ENCODE measurements at regions not wholly inside any gene's neighbourhood (a gene's known extent, or its start where the extent isn't known, plus 50 kb on each side); places are given as distances from the start of the nearest gene placed in this dataset.
A peak's percentile ranks its signal among the peaks of the same experiment; 100 is the strongest.

- H3K4me3 Mint-ChIP-seq, result peak overlapping the region; percentile 71
- no peaks in the 10 kb centered on the region for H3K9me3 Mint-ChIP-seq
- no peaks in the 10 kb centered on the region for H3K36me3 Mint-ChIP-seq (ENCODE audit: low read depth)
- Histone ChIP-seq H3K36me3 (ENCODE audit: insufficient read depth) (no peaks in the 10 kb centered on the region), H3K4me1 (ENCODE audit: insufficient read depth) (peaks cover 33% of the 10 kb centered on the region), H3K27ac (ENCODE audit: low read depth) (peak overlapping the region; percentile 91), H3K4me2 (peak overlapping the region; percentile 98), H3F3A (replicated peaks; ENCODE audit: low read depth) (peaks cover 5% of the 10 kb centered on the region), H2AFZ (no peak overlapping the region), H3K9me2 (ENCODE audit: insufficient read depth) (no peaks in the 10 kb centered on the region), H3K27me3 (ENCODE audit: insufficient read depth) (peaks cover 44% of the 10 kb centered on the region), H3K79me2 (replicated peaks; ENCODE audit: insufficient read depth) (no peaks in the 10 kb centered on the region), H4K20me1 (replicated peaks; ENCODE audit: insufficient read depth) (no peaks in the 10 kb centered on the region), H3K4me3 (peak overlapping the region; percentile 83)
- H3K4me1 Mint-ChIP-seq, result peaks cover 59% of the 10 kb centered on the region
- H3K27ac Mint-ChIP-seq, result peak overlapping the region; percentile 98
- ATAC-seq, result peak; percentile 74
- DNase-seq (ENCODE audit: low spot score), result peak; percentile 95
- TF ChIP-seq CREB1 (CRISPR knock-in tag; IDR thresholded peaks at IDR 0.05; ENCODE audit: low read depth) (peak; percentile 50; the same call in 1 of the 2 replicates), POLR2AphosphoS5 (IDR thresholded peaks at IDR 0.05; ENCODE audit: low read depth) (peak; percentile 61), ZNF462 (CRISPR knock-in tag; IDR thresholded peaks at IDR 0.05) (peak; percentile 1; the same call in 1 of the 2 replicates), STAT1 (IDR thresholded peaks at IDR 0.05; ENCODE audit: unreplicated experiment) (no peak)
- H3K27me3 Mint-ChIP-seq (ENCODE audit: insufficient read depth, low read depth, poor library complexity), result peaks cover 7% of the 10 kb centered on the region
Measured at GRCh38 chr9:104993291-104993963, 65.5 kb upstream of the ABCA1 start.

GRCh38 chr9:104997536-104997935 is 69.6 kb upstream of the ABCA1 start:
- peaks cover 40% of the 10 kb centered on the region for H3K4me1 Mint-ChIP-seq
- peak overlapping the region; percentile 67; the same call in 1 of the 2 replicates for H2AFZ ChIP-seq
- H3K4me3 Mint-ChIP-seq, result no peak overlapping the region
- H3K27me3 ChIP-seq (ENCODE audit: insufficient read depth), result peaks cover 4% of the 10 kb centered on the region
- H3K27ac ChIP-seq (ENCODE audit: low read depth), result no peak overlapping the region
- H4K20me1 ChIP-seq (replicated peaks; ENCODE audit: insufficient read depth), result no peaks in the 10 kb centered on the region
- no peaks in the 10 kb centered on the region for H3K9me2 ChIP-seq (ENCODE audit: insufficient read depth)
- no peaks in the 10 kb centered on the region for H3K36me3 ChIP-seq (ENCODE audit: insufficient read depth)
- H3F3A ChIP-seq (replicated peaks; ENCODE audit: low read depth), result peaks cover 5% of the 10 kb centered on the region
- no peak overlapping the region for H3K4me2 ChIP-seq
- no peaks in the 10 kb centered on the region for H3K36me3 Mint-ChIP-seq (ENCODE audit: low read depth)
- no peaks in the 10 kb centered on the region for H3K9me3 Mint-ChIP-seq
- H3K4me1 ChIP-seq (ENCODE audit: insufficient read depth), result peaks cover 18% of the 10 kb centered on the region
- DNase-seq (ENCODE audit: low spot score) (no peak), ATAC-seq (no peak)
- no peaks in the 10 kb centered on the region for H3K79me2 ChIP-seq (replicated peaks; ENCODE audit: insufficient read depth)
- peak overlapping the region; percentile 28; the same call in 1 of the 2 replicates for H3K27ac Mint-ChIP-seq
- H3K27me3 Mint-ChIP-seq (ENCODE audit: insufficient read depth, low read depth, poor library complexity), result no peaks in the 10 kb centered on the region
- no peak overlapping the region for H3K4me3 ChIP-seq
- TF ChIP-seq STAT1 (IDR thresholded peaks at IDR 0.05; ENCODE audit: unreplicated experiment), result no peak
- TF ChIP-seq ZNF114 (CRISPR knock-in tag; IDR thresholded peaks at IDR 0.05), result no peak
- TF ChIP-seq CREB1 (CRISPR knock-in tag; IDR thresholded peaks at IDR 0.05; ENCODE audit: low read depth), result no peak
- no peak for TF ChIP-seq POLR2AphosphoS5 (IDR thresholded peaks at IDR 0.05; ENCODE audit: low read depth)
- TF ChIP-seq NANOG (IDR thresholded peaks at IDR 0.05; ENCODE audit: borderline replicate concordance), result no peak
- TF ChIP-seq EZH2phosphoT487 (IDR thresholded peaks at IDR 0.05; ENCODE audit: unreplicated experiment), result no peak
